Heart right ventricle (tissue), 16 donors: ENCODE measurements at regions not wholly inside any gene's neighbourhood (a gene's known extent, or its start where the extent isn't known, plus 50 kb on each side); places are given as distances from the start of the nearest gene placed in this dataset.

ENCODE experiments used
- ATAC-seq, 8 donors: fragments of 200-7000 bp; cut with Tn5 transposase; one replicate each; pipeline ENCODE4 v1.9.1; 2020; ENCODE audit warnings: mild to moderate bottlenecking in 8 of 8, moderate library complexity in 8 of 8, moderate number of reproducible peaks in 1 of 8
- DNase-seq, 2 donors: peaks; one replicate each; pipeline ENCODE4 v3.0.0-alpha.2; 2020
- H3K27ac ChIP-seq, 10 donors: fragments of 200-600 bp; sonication (generic) in 2 of 10; one replicate each; pipeline versions ENCODE4 v1.5.0 to v1.8.0; 2020 to 2022; ENCODE audit warnings: mild to moderate bottlenecking in 3 of 10
- H3K27me3 ChIP-seq, 7 donors: fragments of 200-600 bp; one replicate each; pipeline ENCODE4 v1.8.0; 2021 to 2022; ENCODE audit warnings: mild to moderate bottlenecking in 2 of 7
- H3K36me3 ChIP-seq, 9 donors: fragments of 200-600 bp; sonication (generic) in 1 of 9; one replicate each; pipeline versions ENCODE4 v1.5.0 to v1.8.0; 2020 to 2022; ENCODE audit warnings: mild to moderate bottlenecking in 2 of 9
- H3K4me1 ChIP-seq, 9 donors: fragments of 200-600 bp; sonication (generic) in 1 of 9; one replicate each; pipeline versions ENCODE4 v1.5.0 to v1.8.0; 2020 to 2022; ENCODE audit warnings: mild to moderate bottlenecking in 4 of 9
- H3K4me3 ChIP-seq, 10 donors: fragments of 200-600 bp; sonication (generic) in 2 of 10; one replicate each; pipeline versions ENCODE4 v1.5.0 to v1.8.0; 2020 to 2022; ENCODE audit warnings: mild to moderate bottlenecking in 7 of 10, moderate library complexity in 2 of 10
- H3K9me3 ChIP-seq, 11 donors: fragments of 200-600 bp in 10 of 11; sonication (generic) in 2 of 11; one replicate each; pipeline versions ENCODE4 v1.5.0 to v1.8.0; 2013 to 2022; ENCODE audit warnings: mild to moderate bottlenecking in 2 of 11, control low read depth in 1 of 11, moderate library complexity in 1 of 11
- CTCF ChIP-seq, 9 donors: fragments of 200-600 bp; sonication (generic) in 2 of 9; IDR thresholded peaks; one replicate each; pipeline versions ENCODE4 v1.5.0 to v1.8.0; 2021 to 2022; ENCODE audit warnings: antibody characterized with exemption in 9 of 9, mild to moderate bottlenecking in 5 of 9, moderate library complexity in 1 of 9
- WGBS, 2 donors: extraction: QIAGEN DNeasy Blood & Tissue Kit; methylation state at CpG; one replicate each; pipeline ENCODE4 v1.1.7; 2013; ENCODE audit warnings: inconsistent platforms in 1 of 2; 5-methylcytosine and 5-hydroxymethylcytosine counted together
- intact Hi-C, 10 donors: fragments of 100-400 bp; cut with DNase I; formaldehyde crosslinking; loops; one replicate each; pipeline versions ENCODE4 v1.11.1 to v1.14.2; 2022
- donor health status: Arrhythmogenic right ventricular cardiomyopathy.
- donor health status: ischemic (EF 13 %, LVEDD 7.1; RV severe dilation, severe dysfunction).
- donor health status: healthy with polysubstance abuse.
- donor health status: DM: no; HTN: yes; CAD: no.
- donor health status: DM: no; HTN: no; CAD: no.
- donor health status: ischemic (EF 25% LVEDD 6.9; RV normal size, moderate dysfunction).
- donor health status: ischemic (EF 25% LVEDD 5.7; RV mildly dilated, moderate dysfunction).
- donor health status: healthy.
- donor health status: DM: yes; HTN: yes; CAD: no.
- donor health status: Ischemic cardiomyopathy.
- donor health status: ischemic (EF 35%, LVEDD 5.7; RV mildly dilated, moderate dysfunction).
- donor health status: nonischemic (EF 11% LVEDD 7.7; RV severe dilation, severe dysfunction).
- donor health status: DM: yes; HTN: yes; CAD: no.
- donor health status: PGD.
- donor health status: ischemic (EF 29% LVEDD 5.4; RV normal size, mild dysfunction).
- donor health status: nonischemic (EF 23%, LVEDD 6.1; RV moderate dilation, normal function).

- 82 to 88% methylated on average over 5 of the region's 5 CpGs for WGBS, 2 donors
- ATAC-seq = no peak
- Histone ChIP-seq H3K27me3 (no peaks in the 10 kb centered on the region), H3K27ac (no peak overlapping the region), H3K4me3 (no peak overlapping the region), H3K36me3 (no peaks in the 10 kb centered on the region), H3K9me3 (no peaks in the 10 kb centered on the region), H3K4me1 (peaks cover 0 to 17% (median 3%) of the 10 kb centered on the region in 9 donors)
- TF ChIP-seq CTCF (IDR thresholded peaks at IDR 0.05) = no peak
- no peak for DNase-seq
- intact Hi-C loops = loop anchor here in 1 of 10 donors (10.0 kb wide), 1 partner anchor 266 kb away; no protein-coding TSS in a partner anchor
Observed at GRCh38 chr14:51550636-51551035, 101.1 kb upstream of the FRMD6 start.

DNA sequence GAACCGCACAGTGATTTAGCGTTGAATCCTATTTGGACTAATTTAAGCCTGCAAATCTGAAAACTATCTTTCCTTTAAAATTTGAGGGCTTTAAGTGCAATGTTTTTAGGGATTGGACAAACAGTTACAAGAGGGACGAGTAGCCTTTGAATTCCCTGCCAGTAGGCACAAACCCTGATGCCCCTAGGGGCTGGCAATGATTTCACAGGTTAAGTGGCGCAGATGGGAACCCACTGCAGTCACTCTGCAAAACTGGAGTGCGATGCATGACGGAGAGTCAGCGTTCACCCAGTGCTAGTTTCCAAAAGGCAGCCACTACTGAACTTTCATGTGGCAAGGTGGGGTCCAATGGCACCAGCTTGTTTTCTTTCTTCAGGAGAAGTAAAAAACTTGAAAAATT, 99.4 kb upstream of the FRMD6 start:
- TF ChIP-seq CTCF (IDR thresholded peaks at IDR 0.05) = no peak
- intact Hi-C loops = loop anchor here in 1 of 10 donors (10.0 kb wide), 1 partner anchor 267 kb away; no protein-coding TSS in a partner anchor

GRCh38 chr14:51552768-51553404, 98.8 kb upstream of the FRMD6 start:
- Histone ChIP-seq H3K27me3 (no peaks in the 10 kb centered on the region), H3K4me3 (no peak overlapping the region), H3K9me3 (no peaks in the 10 kb centered on the region), H3K36me3 (no peaks in the 10 kb centered on the region), H3K27ac (no peak overlapping the region), H3K4me1 (peaks cover 0 to under 1% (median 0%) of the 10 kb centered on the region in 9 donors)
- TF ChIP-seq CTCF (IDR thresholded peaks at IDR 0.05) = no peak
- intact Hi-C loops = loop anchor here in 1 of 10 donors (10.0 kb wide), 1 partner anchor 268 kb away; no protein-coding TSS in a partner anchor
- ATAC-seq = no peak
- 49 to 52% methylated on average over 4 of the region's 4 CpGs for WGBS, 2 donors
- DNase-seq = no peak

More for the DNA sequence above, 99.4 kb upstream of the FRMD6 start:
- no peaks in the 10 kb centered on the region for H3K27me3 ChIP-seq
- DNase-seq (no peak), ATAC-seq (no peak)
- 95% methylated on average over 7 of the region's 7 CpGs for WGBS, 2 donors
- H3K4me1 ChIP-seq = peaks cover 0 to 7% (median 0%) of the 10 kb centered on the region in 9 donors
- H3K27ac ChIP-seq = no peak overlapping the region
- H3K9me3 ChIP-seq = no peaks in the 10 kb centered on the region
- no peaks in the 10 kb centered on the region for H3K36me3 ChIP-seq
- no peak overlapping the region for H3K4me3 ChIP-seq

GRCh38 chr14:51554339-51554920, 97.3 kb upstream of the FRMD6 start:
- no peak overlapping the region for H3K27ac ChIP-seq
- no peaks in the 10 kb centered on the region for H3K9me3 ChIP-seq
- no peaks in the 10 kb centered on the region for H3K4me1 ChIP-seq
- no peak for DNase-seq
- no peak overlapping the region for H3K4me3 ChIP-seq
- H3K36me3 ChIP-seq = no peaks in the 10 kb centered on the region
- no peak for ATAC-seq
- no peaks in the 10 kb centered on the region for H3K27me3 ChIP-seq
- intact Hi-C loops = loop anchor here in 1 of 10 donors (10.0 kb wide), 1 partner anchor 270 kb away; no protein-coding TSS in a partner anchor
- WGBS, 2 donors = 85 to 91% methylated on average over 8 of the region's 8 CpGs
- no peak for TF ChIP-seq CTCF (IDR thresholded peaks at IDR 0.05)
